ENCODE measurements at regions not wholly inside any gene's neighbourhood (a gene's known extent, or its start where the extent isn't known, plus 50 kb on each side); places are given as distances from the start of the nearest gene placed in this dataset.

GRCh38 chr13:105788530-105788929 is 746.9 kb downstream of the EFNB2 start:
- DNase-seq (ENCODE audit: low spot score) = no peak

GRCh38 chr13:105787632-105788031 is 747.8 kb downstream of the EFNB2 start:
- no peak for DNase-seq (ENCODE audit: low spot score)

- no peak for DNase-seq (ENCODE audit: low spot score)
These were observed 750.0 kb downstream of the EFNB2 start for GRCh38 chr13:105785436-105785835.

GRCh38 chr13:105783261-105783660 is 752.2 kb downstream of the EFNB2 start:
- no peak for DNase-seq (ENCODE audit: low spot score)

- DNase-seq (ENCODE audit: low spot score) = no peak
These were observed 757.3 kb downstream of the EFNB2 start for GRCh38 chr13:105778196-105778595.

GRCh38 chr13:105774739-105775460 is 760.6 kb downstream of the EFNB2 start:
- DNase-seq (ENCODE audit: low spot score) = no peak

- DNase-seq (ENCODE audit: low spot score) = no peak
These were observed 761.5 kb downstream of the EFNB2 start for GRCh38 chr13:105773863-105774538.

GRCh38 chr13:105773241-105773640 is 762.2 kb downstream of the EFNB2 start:
- DNase-seq (ENCODE audit: low spot score) = no peak

GRCh38 chr13:105764486-105764885 is 771.0 kb downstream of the EFNB2 start:
- DNase-seq (ENCODE audit: low spot score) = no peak

- DNase-seq (ENCODE audit: low spot score) = no peak
These were observed 771.6 kb downstream of the EFNB2 start for GRCh38 chr13:105763851-105764250.

GRCh38 chr13:105762096-105762495 is 773.4 kb downstream of the EFNB2 start:
- DNase-seq (ENCODE audit: low spot score) = no peak

GRCh38 chr13:105758918-105759860 is 776.3 kb downstream of the EFNB2 start:
- no peak for DNase-seq (ENCODE audit: low spot score)

GRCh38 chr13:105740739-105741138 is 794.7 kb downstream of the EFNB2 start:
- no peak for DNase-seq (ENCODE audit: low spot score)

- DNase-seq (ENCODE audit: low spot score) = no peak
These were observed 797.8 kb downstream of the EFNB2 start for GRCh38 chr13:105737688-105738087.

- no peak for DNase-seq (ENCODE audit: low spot score)
These were observed 800.2 kb downstream of the EFNB2 start for GRCh38 chr13:105735281-105735680.

- DNase-seq (ENCODE audit: low spot score) = peak; percentile 9
These were observed 802.5 kb downstream of the EFNB2 start for GRCh38 chr13:105732806-105733529.

GRCh38 chr13:105725887-105726286 is 809.6 kb downstream of the EFNB2 start:
- DNase-seq (ENCODE audit: low spot score) = no peak

GRCh38 chr13:105721016-105721415 is 814.4 kb downstream of the EFNB2 start:
- no peak for DNase-seq (ENCODE audit: low spot score)

GRCh38 chr13:105719859-105720258 is 815.6 kb downstream of the EFNB2 start:
- no peak for DNase-seq (ENCODE audit: low spot score)

GRCh38 chr13:105709181-105709580 is 826.3 kb downstream of the EFNB2 start:
- no peak for DNase-seq (ENCODE audit: low spot score)

GRCh38 chr13:105703843-105704242 is 831.6 kb downstream of the EFNB2 start:
- DNase-seq (ENCODE audit: low spot score) = no peak

- DNase-seq (ENCODE audit: low spot score) = no peak
These were observed 833.0 kb downstream of the EFNB2 start for GRCh38 chr13:105702441-105702840.
